HG02623 (cell line): ENCODE measurements at regions not wholly inside any gene's neighbourhood (a gene's known extent, or its start where the extent isn't known, plus 50 kb on each side); places are given as distances from the start of the nearest gene placed in this dataset.
"Not testable (repeated sequence)": the region's sequence is repeated elsewhere in the genome, so short reads cannot be mapped to it uniquely, and the experiment has no call there.

Experiments used
- ATAC-seq: cut with Tn5 transposase; IDR thresholded peaks from one replicate; pipeline ENCODE4 v1.9.1; 2021; ENCODE audit warnings: moderate library complexity; ENCODE audit not compliant: unreplicated experiment

- ATAC-seq = no peak
Measured at GRCh38 chr16:80092681-80093080, 448.1 kb upstream of the DYNLRB2 start.

DNA sequence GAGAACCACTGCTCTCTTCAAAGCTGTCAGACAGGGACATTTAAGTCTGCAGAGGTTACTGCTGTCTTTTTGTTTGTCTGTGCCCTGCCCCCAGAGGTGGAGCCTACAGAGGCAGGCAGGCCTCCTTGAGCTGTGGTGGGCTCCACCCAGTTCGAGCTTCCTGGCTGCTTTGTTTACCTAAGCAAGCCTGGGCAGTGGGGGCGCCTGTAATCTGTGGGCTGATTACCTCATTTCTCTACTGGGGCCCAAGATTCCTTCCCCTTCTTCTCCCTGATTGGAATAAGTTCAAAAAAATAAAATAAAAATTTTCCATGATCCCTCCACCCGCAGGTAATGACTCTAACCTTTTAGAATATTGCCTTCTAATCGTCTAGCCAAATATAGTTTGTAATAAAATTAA lies 449.3 kb upstream of the DYNLRB2 start:
- ATAC-seq = not testable (repeated sequence)

DNA sequence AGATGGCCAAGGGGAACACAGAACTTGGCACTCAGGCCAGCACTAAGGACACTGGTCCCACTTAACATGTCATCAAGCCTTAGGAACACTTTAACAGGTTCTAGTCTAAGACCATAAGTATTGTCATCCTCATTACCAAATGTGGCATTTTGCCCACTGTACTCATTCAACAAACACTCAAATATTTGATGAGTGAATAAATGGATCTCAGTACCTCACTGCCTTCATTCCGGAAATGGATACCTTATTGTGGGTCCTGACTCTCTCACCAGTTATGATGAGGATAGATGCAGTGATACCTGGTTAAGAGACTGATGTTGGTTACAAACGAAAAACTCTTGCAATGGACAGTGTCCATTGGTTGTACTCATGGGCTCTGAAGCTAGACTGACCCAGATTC lies 455.2 kb upstream of the DYNLRB2 start:
- ATAC-seq = no peak

DNA sequence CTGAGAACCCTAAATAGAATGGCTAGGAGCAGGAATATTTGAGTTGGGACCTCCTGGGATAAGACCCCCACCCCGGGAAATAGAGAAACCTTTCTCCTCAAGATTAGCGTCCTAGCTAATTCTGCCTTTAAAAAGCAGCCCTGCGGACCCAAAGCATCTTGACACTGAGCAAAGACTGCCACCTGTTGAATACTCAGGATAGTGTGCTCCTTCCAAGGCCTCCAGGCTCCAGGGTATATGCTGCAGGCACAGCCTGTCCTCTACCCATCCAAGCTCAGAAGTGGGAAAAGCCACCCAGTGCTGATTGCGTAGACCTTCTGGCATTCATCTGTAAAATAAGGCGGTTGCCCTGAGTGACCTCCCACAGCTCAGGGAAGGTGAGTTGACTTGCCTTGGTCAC lies 456.2 kb upstream of the DYNLRB2 start:
- no peak for ATAC-seq

DNA sequence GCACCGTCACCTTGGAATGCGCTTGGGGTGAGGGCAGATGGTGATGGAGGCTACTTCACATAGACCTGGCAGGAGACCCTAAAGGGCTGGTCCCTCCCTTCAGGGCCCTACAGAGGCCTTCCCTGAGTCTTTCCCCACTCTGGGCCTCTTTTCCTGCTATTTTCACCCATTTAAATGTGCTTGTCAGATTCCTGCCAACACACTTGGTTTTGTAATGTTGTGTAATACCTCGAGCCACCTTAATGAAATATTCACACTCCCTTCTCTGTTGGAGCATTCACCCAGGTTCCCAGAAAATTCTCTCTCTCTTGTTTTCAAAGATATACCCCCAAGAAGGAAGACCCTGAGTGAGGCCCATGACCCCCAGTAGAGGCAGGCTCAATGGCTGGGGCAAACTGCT lies 456.6 kb upstream of the DYNLRB2 start:
- no peak for ATAC-seq

- ATAC-seq = no peak
Measured at GRCh38 chr16:80082906-80083305, 457.9 kb upstream of the DYNLRB2 start.

DNA sequence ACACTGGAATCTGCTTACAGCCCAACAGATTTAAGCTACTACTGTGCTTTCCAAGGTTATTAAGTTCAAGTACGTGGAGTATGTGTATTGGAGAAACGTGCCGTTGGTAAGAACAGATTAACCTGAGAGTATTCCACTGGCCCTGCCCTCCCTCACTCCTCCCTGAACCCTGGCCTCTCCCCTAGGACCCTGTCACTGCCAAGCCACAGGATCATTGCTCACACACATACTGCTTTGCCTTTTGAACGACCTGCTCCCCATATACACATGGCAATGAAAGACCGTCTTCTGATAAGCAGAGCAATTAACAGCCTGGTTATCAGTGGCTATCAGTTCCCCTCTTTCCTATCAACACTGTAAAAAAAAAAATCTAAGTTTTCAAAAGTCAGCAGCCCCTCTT lies 458.9 kb upstream of the DYNLRB2 start:
- ATAC-seq = no peak

- ATAC-seq = no peak
Measured at GRCh38 chr16:80080287-80080851, 460.4 kb upstream of the DYNLRB2 start.

DNA sequence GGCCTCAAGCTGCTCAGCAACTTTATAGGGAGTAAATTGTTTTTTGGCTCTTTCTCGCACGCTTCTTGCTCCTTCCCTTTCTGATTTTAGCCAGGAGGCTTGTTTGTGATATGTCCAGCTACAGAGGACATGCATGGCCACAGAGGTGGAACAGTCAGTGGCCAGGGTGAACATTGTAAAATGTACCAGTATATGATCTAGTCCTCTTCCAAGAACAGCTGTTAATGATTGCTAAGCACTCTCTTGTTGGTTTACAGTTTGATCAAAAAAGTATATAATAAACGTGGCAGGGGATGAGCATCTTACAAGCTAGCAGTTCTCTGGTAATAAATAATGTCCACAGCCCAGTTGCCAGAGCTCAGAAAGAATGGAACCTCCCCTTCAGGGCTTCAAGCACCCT lies 461.7 kb upstream of the DYNLRB2 start:
- no peak for ATAC-seq

DNA sequence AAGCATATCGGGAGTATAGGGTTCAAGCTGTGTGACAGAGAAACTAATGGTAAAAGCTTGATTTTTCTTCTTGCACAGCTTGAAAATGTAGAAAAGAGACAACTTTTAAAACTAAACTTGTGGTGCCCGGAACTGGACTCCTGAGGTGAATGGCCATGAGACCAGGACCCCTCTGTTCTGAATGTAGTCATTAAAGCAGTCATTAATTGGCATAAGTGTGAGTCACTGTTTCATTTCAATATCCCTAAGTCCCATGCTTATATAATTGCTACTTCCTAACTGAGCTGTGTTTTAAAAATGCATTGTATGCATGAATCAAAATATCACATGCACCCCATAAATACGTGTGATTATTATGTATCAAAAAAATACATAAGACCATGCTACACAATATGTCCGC lies 463.1 kb upstream of the DYNLRB2 start:
- ATAC-seq = no peak

GRCh38 chr16:80074329-80074728 lies 466.5 kb upstream of the DYNLRB2 start:
- no peak for ATAC-seq

- no peak for ATAC-seq
Measured at GRCh38 chr16:80071964-80072456, 468.8 kb upstream of the DYNLRB2 start.

DNA sequence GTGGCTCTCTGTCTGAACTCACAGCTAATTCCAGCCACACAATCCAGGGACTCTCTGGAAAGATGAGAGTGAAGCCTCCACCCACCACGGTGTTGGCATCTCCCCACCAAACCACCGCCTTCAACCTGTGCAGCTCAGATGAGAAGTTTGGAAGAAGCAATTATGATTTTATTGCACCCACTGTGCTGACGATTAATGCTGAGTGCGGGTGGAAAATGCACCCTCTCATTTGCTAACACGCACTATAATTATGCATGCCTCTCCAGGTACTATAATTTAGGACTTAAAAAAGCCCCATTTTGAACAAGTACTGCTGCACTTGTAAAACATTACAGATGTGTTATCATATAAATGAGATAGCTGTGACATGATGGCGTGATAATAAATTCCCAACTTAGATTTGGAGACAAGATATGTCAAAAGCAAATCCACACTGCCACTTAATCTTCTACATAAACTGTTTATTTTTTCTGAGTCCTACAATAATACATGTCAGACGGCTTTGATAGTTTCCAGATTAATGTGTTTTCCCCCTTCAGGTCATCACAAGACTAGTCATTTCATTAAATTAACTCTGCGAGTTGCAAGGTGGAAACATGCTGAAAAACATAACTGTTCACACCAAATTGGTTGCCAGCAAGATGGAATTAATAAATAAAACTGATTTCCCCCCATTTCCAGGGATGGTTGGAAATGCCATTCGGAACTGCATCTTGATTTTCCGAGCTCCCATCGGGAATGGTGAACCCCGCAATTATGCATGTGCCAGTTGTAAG lies 466.5 kb upstream of the MAF start:
- ATAC-seq = no peak

GRCh38 chr16:80065541-80065940 lies 465.0 kb upstream of the MAF start:
- no peak for ATAC-seq

DNA sequence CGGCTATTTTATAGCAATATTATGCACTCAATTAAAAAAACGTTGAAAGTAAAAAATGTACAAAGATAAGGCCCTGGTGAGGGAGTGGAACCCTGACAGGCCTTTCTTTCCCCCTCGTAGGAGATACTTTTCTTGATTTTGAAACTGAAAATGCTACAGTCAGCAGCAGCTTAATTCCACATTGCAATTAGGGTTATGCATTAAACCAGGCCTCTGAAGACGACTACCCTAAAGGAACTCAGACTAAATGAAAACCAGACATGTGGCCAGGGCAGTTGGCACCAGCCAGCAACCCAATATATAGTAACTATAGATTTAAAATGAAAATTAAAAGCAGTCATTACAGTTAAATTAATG lies 463.2 kb upstream of the MAF start:
- no peak for ATAC-seq

DNA sequence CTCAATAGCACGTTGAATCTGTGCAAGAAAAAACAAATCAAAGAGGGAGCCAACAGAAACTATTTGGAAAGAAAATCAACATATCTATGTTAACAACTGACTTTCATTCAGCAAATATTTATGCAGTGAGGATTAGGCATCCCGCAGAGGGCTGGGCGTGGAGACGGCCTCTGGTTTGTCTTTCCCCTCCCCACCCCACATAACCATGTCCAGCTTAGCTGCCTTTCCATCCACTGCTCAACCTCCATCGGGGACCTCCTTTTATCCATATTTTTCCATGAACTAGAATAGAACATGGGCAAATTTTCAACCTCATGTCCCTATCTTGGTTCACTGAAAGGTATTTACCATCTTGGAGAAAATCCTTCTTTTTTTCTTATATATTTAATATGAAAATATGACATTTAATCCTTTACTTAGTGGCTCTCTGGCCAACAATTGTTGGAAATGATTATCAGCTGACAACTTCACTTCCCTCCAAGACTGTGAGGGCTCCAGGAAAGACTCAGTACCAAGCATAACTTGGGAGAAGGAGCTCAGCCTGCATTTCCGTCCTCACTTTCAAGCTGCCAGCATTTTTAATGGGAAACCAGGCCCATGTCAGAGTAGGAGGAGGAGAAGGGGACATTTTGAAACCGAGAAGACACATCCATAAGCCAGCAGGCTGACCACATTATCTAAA lies 462.6 kb upstream of the MAF start:
- ATAC-seq = no peak

DNA sequence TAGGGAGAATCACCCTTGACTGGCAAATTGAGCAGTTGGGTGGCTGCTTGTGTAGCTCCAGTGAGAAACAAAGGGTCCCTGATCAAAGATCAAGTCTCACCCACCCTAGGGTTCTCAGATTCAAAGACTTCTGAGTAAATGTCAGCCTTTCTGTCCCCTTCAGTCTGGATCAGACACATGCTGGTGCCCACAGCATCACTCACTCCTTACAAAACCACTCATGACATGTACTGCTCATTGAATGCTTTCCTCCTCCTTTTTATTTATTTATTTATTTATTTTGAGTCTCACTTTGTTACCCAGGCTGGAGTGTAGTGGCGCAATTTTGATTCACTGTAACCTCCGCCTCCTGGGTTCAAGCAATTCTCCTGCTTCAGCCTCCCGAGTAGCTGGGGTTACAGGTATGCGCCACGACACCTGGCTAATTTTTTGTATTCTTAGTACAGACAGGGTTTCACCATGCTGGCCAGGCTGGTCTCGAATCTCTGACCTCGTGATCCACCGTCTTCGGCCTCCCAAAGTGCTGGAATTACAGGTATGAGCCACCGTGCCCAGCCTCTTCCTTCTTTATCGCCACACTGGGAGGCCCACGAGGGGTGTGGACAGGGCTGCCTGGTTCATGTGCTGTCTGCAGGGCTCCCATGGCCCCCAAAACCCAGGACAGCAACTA lies 462.0 kb upstream of the MAF start:
- ATAC-seq = no peak

- no peak for ATAC-seq
Measured at GRCh38 chr16:80060470-80060869, 459.9 kb upstream of the MAF start.

GRCh38 chr16:80059836-80060235 lies 459.3 kb upstream of the MAF start:
- no peak for ATAC-seq

- no peak for ATAC-seq
Measured at GRCh38 chr16:80058214-80058613, 457.7 kb upstream of the MAF start.

DNA sequence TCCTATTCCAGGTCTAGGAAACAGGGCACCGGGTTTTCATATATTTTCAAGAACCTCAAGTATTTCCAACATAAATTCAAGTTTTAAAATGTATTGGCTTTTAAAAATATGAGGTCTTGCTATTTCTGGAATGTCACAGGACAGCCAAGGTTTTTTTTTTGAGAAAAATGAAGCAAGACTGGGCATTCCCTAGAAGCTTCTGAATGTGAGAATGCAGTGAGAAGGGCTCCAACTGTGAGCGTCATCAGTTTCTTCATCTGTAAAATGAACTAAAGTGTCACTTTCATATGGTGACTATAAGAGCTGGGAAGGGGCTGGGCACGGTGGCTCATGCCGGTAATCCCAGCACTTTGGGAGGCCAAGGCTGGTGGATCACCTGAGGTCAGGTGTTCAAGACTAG lies 455.8 kb upstream of the MAF start:
- no peak for ATAC-seq

- ATAC-seq = no peak
Measured at GRCh38 chr16:80055831-80056230, 455.3 kb upstream of the MAF start.
